Kidney epithelial cell (primary cell): ENCODE measurements at regions not wholly inside any gene's neighbourhood (a gene's known extent, or its start where the extent isn't known, plus 50 kb on each side); places are given as distances from the start of the nearest gene placed in this dataset.
A peak's percentile ranks its signal among the peaks of the same experiment; 100 is the strongest.
"Not testable (repeated sequence)": the region's sequence is repeated elsewhere in the genome, so short reads cannot be mapped to it uniquely, and the experiment has no call there.

Source experiments
- DNase-seq: peaks from one replicate; pipeline ENCODE4 v3.0.0-alpha.2; 2010; ENCODE audit warnings: low read depth
- H3K27me3 ChIP-seq: 2 replicates; pipeline ENCODE4 v1.6.0; 2011; ENCODE audit warnings: low read length; ENCODE audit not compliant: control insufficient read depth, insufficient read depth
- H3K36me3 ChIP-seq: 2 replicates; pipeline ENCODE4 v1.5.1; 2011; ENCODE audit warnings: low read length; ENCODE audit not compliant: control insufficient read depth, insufficient read depth
- H3K4me3 ChIP-seq: 2 replicates; pipeline ENCODE4 v1.5.1; 2011; ENCODE audit warnings: low read depth, mild to moderate bottlenecking, control low read depth, low read length
- TF ChIP-seq, protein P1 (sequence below): IDR thresholded peaks from 2 replicates; pipeline ENCODE4 v1.5.1; 2011; ENCODE audit warnings: mild to moderate bottlenecking, moderate library complexity, low read length, control low read depth, inconsistent platforms; ENCODE audit not compliant: insufficient read depth, poor library complexity, severe bottlenecking

DNA sequence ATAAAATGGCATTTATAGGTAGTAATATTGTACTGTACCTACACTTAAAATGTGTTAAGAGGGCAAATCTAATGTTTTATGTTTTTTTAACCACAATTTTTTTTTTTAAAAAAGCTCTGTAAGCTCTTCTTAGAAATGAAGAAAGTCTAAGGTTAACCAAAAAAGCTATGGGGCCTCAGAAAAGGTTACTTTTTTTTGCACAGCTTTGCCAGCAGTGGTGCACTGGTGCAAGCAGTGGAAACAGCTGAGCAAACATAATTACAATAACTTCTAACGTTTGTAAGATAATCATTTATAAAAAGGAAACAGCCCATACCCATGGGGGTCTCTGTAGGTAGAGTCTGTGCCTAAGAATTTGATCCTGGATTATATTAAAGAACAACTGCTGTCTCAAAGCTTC is 85.1 kb upstream of the NID2 start:
- TF ChIP-seq, protein P1, sequence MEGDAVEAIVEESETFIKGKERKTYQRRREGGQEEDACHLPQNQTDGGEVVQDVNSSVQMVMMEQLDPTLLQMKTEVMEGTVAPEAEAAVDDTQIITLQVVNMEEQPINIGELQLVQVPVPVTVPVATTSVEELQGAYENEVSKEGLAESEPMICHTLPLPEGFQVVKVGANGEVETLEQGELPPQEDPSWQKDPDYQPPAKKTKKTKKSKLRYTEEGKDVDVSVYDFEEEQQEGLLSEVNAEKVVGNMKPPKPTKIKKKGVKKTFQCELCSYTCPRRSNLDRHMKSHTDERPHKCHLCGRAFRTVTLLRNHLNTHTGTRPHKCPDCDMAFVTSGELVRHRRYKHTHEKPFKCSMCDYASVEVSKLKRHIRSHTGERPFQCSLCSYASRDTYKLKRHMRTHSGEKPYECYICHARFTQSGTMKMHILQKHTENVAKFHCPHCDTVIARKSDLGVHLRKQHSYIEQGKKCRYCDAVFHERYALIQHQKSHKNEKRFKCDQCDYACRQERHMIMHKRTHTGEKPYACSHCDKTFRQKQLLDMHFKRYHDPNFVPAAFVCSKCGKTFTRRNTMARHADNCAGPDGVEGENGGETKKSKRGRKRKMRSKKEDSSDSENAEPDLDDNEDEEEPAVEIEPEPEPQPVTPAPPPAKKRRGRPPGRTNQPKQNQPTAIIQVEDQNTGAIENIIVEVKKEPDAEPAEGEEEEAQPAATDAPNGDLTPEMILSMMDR = no peak
- H3K27me3 ChIP-seq = peaks cover 12% of the 10 kb centered on the region
- H3K36me3 ChIP-seq = no peaks in the 10 kb centered on the region
- DNase-seq = no peak
- H3K4me3 ChIP-seq = no peak overlapping the region

DNA sequence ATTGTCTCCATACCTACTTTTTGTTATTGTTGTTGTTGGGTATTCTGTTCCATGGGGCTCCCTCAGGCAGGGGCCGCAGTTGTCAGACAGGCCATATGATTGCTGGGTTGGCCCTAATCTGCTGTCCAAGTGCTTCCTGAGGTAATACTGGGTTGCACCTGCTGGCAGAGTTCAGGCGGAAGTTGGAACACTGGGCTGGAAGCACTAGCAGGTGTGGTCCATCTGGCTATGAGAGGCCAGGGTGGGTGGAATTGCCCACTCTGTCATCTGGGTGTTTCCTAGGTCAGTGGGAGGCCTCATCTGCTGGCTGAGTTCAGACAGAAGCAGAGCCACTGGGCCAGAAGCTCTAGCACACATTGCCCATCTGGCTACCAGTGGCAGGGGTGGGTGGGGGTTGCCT is 81.3 kb upstream of the NID2 start:
- no peak for DNase-seq
- no peak overlapping the region for H3K4me3 ChIP-seq
- TF ChIP-seq, protein P1 = no peak
- peaks cover 12% of the 10 kb centered on the region for H3K27me3 ChIP-seq
- no peaks in the 10 kb centered on the region for H3K36me3 ChIP-seq

DNA sequence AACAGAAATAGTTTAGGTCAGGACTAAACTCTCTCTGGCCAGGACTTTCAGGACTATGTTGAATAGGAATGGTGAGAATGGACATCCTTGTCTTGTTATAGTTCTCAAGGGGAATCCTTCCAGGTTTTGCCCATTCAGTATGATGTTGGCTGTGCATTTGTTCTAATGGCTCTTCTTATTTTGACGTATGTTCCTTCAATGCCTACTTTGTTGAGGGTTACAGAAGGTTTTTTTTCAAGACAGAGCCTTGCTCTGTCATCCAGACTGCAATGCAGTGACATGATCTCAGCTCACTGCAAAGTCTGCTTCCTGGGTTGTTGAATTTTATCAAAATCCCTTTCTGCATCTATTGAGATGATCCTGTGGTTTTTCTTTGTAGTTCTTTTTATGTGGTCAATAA is 79.5 kb upstream of the NID2 start:
- no peak for DNase-seq
- H3K36me3 ChIP-seq = no peaks in the 10 kb centered on the region
- TF ChIP-seq, protein P1 = no peak
- no peak overlapping the region for H3K4me3 ChIP-seq
- H3K27me3 ChIP-seq = peaks cover 12% of the 10 kb centered on the region

DNA sequence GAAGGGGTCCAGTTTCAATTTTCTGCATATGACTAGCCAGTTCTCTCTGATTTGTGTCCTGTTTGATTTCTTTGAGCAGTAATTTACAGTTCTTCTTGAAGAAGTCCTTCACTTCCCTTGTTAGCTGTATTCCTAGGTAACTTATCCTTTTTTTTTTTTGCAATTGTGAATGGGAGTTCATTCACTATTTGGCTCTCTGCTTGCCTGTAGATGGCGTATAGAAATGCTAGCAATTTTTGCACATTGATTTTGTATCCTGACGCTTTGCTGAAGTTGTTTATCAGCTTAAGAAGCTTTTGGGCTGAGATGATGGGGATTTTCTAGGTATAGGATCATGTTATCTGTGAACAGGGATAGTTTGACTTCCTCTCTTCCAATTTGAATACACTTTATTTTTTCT is 77.6 kb upstream of the NID2 start:
- TF ChIP-seq, protein P1 = peak; percentile 12
- no peak overlapping the region for H3K4me3 ChIP-seq
- H3K36me3 ChIP-seq = no peaks in the 10 kb centered on the region
- H3K27me3 ChIP-seq = peaks cover 9% of the 10 kb centered on the region
- DNase-seq = no peak

DNA sequence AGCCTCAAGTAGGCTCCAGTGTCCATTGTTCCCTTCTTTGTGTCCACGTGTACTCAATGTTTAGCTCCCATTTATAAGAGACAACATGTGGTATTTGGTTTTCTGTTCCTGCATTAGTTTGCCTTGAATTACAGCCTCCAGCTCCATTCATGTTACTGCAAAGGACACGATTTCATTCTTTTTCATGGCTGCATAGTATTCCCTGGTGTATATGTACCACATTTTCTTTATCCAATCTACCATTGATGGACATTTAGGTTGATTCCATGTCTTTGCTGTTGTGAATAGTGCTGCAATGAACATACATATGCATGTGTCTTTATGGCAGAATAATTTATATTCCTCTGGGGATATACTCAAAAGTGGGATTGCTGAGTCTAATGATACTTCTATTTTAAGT is 75.2 kb upstream of the NID2 start:
- not testable (repeated sequence) for DNase-seq, H3K27me3 ChIP-seq, H3K4me3 ChIP-seq, H3K36me3 ChIP-seq

DNA sequence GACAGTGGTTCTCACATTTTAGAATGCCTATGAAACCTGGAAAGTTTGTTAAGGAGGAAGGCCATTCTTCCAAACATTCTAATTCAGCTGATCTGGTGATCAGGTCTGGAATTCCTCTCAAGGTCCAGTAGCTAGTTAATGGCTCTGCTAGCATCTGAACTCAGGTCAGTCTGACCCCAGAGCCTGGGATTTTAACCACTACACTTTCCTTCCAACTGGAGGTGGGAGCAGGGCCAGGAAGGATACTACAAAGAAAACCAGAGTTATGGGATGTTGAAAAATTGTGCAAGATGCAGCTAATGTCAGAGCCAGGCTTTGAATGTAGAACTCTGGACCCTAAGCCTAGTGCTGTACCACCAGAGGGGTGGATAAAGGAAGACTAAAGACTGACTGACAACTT is 73.6 kb upstream of the NID2 start:
- no peak for DNase-seq
- TF ChIP-seq, protein P1 = no peak
- Histone ChIP-seq H3K27me3 (no peaks in the 10 kb centered on the region), H3K4me3 (no peak overlapping the region), H3K36me3 (no peaks in the 10 kb centered on the region)
